ENCODE measurements at regions not wholly inside any gene's neighbourhood (a gene's known extent, or its start where the extent isn't known, plus 50 kb on each side); places are given as distances from the start of the nearest gene placed in this dataset.

GRCh38 chr6:104239971-104240370 lies 619.7 kb downstream of the HACE1 start:
- TF ChIP-seq SUZ12 (IDR thresholded peaks at IDR 0.05; ENCODE audit: extremely low read depth, insufficient read depth, insufficient read length): no peak
- no peak for TF ChIP-seq YY1 (IDR thresholded peaks at IDR 0.05; ENCODE audit: insufficient read depth, insufficient read length)
